HCT116 (cell line): ENCODE measurements at regions not wholly inside any gene's neighbourhood (a gene's known extent, or its start where the extent isn't known, plus 50 kb on each side); places are given as distances from the start of the nearest gene placed in this dataset.

Source experiments
- ATAC-seq: fragments of 200-7000 bp; cut with Tn5 transposase; 2 replicates; pipeline ENCODE4 v1.9.1; 2020; ENCODE audit warnings: mild to moderate bottlenecking, moderate library complexity
- BruUV-seq: library from RNA; stranded (reverse); fragments of 400-500 nt; replicated peaks from 2 replicates; lab custom pipeline; 2021; lab: Mats Ljungman, UMichigan
- CTCF ChIA-PET: fragments of 300-600 bp; sonication (Branson Sonifier 250); formaldehyde crosslinking; loops from one replicate; lab custom pipeline; 2021; ENCODE audit warnings: antibody characterized with exemption; lab: Charles Lee
- POLR2A ChIA-PET: fragments of 300-600, 350-600 bp; sonication (Branson Sonifier 250); formaldehyde crosslinking; loops from one replicate; lab custom pipeline; 2021; ENCODE audit warnings: antibody characterized with exemption; lab: Charles Lee
- RAD21 ChIA-PET, 2 experiments: fragments of 300-600 bp; sonication (Branson Sonifier 250); formaldehyde crosslinking; loops; one replicate each; lab custom pipeline; 2023; ENCODE audit warnings: low total read pairs in 2 of 2; ENCODE audit not compliant: uncharacterized antibody in 2 of 2, unreplicated experiment in 2 of 2, low non-redundant PET in 1 of 2; lab: Charles Lee
- DNase-seq: peaks from one replicate; pipeline ENCODE4 v3.0.0-alpha.2; 2010; ENCODE audit warnings: low read depth, low spot score
- H2AFZ ChIP-seq: fragments of 200-600 bp; shearing (Covaris generic), sonication (generic); 2 replicates; pipeline ENCODE4 v1.6.1; 2017; ENCODE audit warnings: low read depth, mixed run types, mixed read lengths, antibody characterized with exemption, low read length; ENCODE audit not compliant: poor library complexity, severe bottlenecking
- H3K27ac ChIP-seq: 2 replicates; pipeline ENCODE4 v1.5.1; 2012; ENCODE audit warnings: low read depth, low read length
- H3K27me3 ChIP-seq: fragments of 200-600 bp; sonication (generic); 2 replicates; pipeline ENCODE4 v1.6.1; 2016; ENCODE audit warnings: mixed run types, low read length, mixed read lengths; ENCODE audit not compliant: insufficient read depth
- H3K36me3 ChIP-seq, 2 experiments: fragments of 200-500 bp in 1 of 2; fragments of 200-600 bp in 1 of 2; sonication (Bioruptor generic) in 1 of 2; sonication (generic) in 1 of 2; 2 replicates each; pipeline versions ENCODE4 v1.5.1 to v1.6.1; 2014 to 2016; ENCODE audit warnings: low read length in 2 of 2, inconsistent platforms in 1 of 2, mixed read lengths in 1 of 2, mixed run types in 1 of 2; ENCODE audit not compliant: insufficient read depth in 2 of 2, control insufficient read depth in 1 of 2
- H3K4me1 ChIP-seq, 2 experiments: fragments of 200-600 bp in 1 of 2; sonication (generic) in 1 of 2; 2 replicates each; pipeline versions ENCODE4 v1.5.1 to v1.6.1; 2012 to 2017; ENCODE audit warnings: low read length in 2 of 2, inconsistent platforms in 1 of 2, mild to moderate bottlenecking in 1 of 2, mixed read lengths in 1 of 2, mixed run types in 1 of 2, moderate library complexity in 1 of 2; ENCODE audit not compliant: insufficient read depth in 2 of 2, control insufficient read depth in 1 of 2
- H3K4me2 ChIP-seq: fragments of 200-600 bp; sonication (generic); 2 replicates; pipeline ENCODE4 v1.6.1; 2017; ENCODE audit warnings: mixed run types, low read length, mixed read lengths
- H3K4me3 ChIP-seq, 2 experiments: fragments of 200-600 bp in 1 of 2; sonication (generic) in 1 of 2; replicated peaks in 1 of 2; 2 replicates each; pipeline ENCODE4 v1.5.1; 2011 to 2016; ENCODE audit warnings: low read length in 2 of 2, control low read depth in 1 of 2, low read depth in 1 of 2, mild to moderate bottlenecking in 1 of 2, mixed read lengths in 1 of 2, mixed run types in 1 of 2
- H3K79me2 ChIP-seq: fragments of 200-600 bp; sonication (generic); 2 replicates; pipeline ENCODE4 v1.6.1; 2017; ENCODE audit warnings: mild to moderate bottlenecking, mixed run types, low read length, moderate library complexity, mixed read lengths; ENCODE audit not compliant: insufficient read depth
- H3K9ac ChIP-seq: fragments of 200-600 bp; sonication (generic); 2 replicates; pipeline ENCODE4 v1.6.1; 2016; ENCODE audit warnings: low read length, mixed read lengths
- H3K9me2 ChIP-seq: fragments of 200-600 bp; sonication (generic), shearing (Covaris generic); 2 replicates; pipeline ENCODE4 v1.6.1; 2017; ENCODE audit warnings: mixed run types, mild to moderate bottlenecking, moderate library complexity; ENCODE audit not compliant: insufficient read depth
- H3K9me3 ChIP-seq, 2 experiments: fragments of 200-500 bp in 1 of 2; fragments of 200-600 bp in 1 of 2; sonication (Bioruptor generic) in 1 of 2; sonication (generic) in 1 of 2; 2 replicates each; pipeline ENCODE4 v1.6.1; 2014 to 2017; ENCODE audit warnings: low read length in 2 of 2, mixed read lengths in 2 of 2, inconsistent platforms in 1 of 2, low read depth in 1 of 2, mild to moderate bottlenecking in 1 of 2, mixed run types in 1 of 2, moderate library complexity in 1 of 2; ENCODE audit not compliant: control insufficient read depth in 1 of 2, insufficient read depth in 1 of 2
- H4K20me1 ChIP-seq: fragments of 200-600 bp; sonication (generic), shearing (Covaris generic); 2 replicates; pipeline ENCODE4 v1.6.1; 2017; ENCODE audit warnings: mixed run types, mild to moderate bottlenecking, moderate library complexity; ENCODE audit not compliant: insufficient read depth
- CEBPB ChIP-seq: IDR thresholded peaks from 2 replicates; pipeline ENCODE4 v1.6.1; 2012; ENCODE audit warnings: low read depth
- EGR1 ChIP-seq: IDR thresholded peaks from 2 replicates; pipeline ENCODE4 v1.6.1; 2012; ENCODE audit warnings: low read depth
- FOSL1 ChIP-seq: IDR thresholded peaks from 2 replicates; pipeline ENCODE4 v1.6.1; 2012; ENCODE audit warnings: low read depth
- POLR2A ChIP-seq: IDR thresholded peaks from 2 replicates; pipeline ENCODE4 v1.7.0; 2011; ENCODE audit warnings: borderline replicate concordance; ENCODE audit not compliant: insufficient read depth, insufficient read length; ENCODE audit errors: extremely low read depth
- POLR2AphosphoS5 ChIP-seq: IDR thresholded peaks from 2 replicates; pipeline ENCODE4 v1.6.1; 2011; ENCODE audit warnings: mild to moderate bottlenecking, low read depth, low read length, moderate library complexity
- REST ChIP-seq: IDR thresholded peaks from 2 replicates; pipeline ENCODE4 v1.6.1; 2012; ENCODE audit warnings: low read depth
- SP1 ChIP-seq: IDR thresholded peaks from 2 replicates; pipeline ENCODE4 v1.6.1; 2012; ENCODE audit warnings: low read depth
- SRF ChIP-seq: IDR thresholded peaks from 2 replicates; pipeline ENCODE4 v1.6.1; 2012; ENCODE audit warnings: low read depth
- TCF7L2 ChIP-seq: IDR thresholded peaks from 2 replicates; pipeline ENCODE4 v1.7.0; 2011; ENCODE audit warnings: borderline replicate concordance, inconsistent platforms; ENCODE audit not compliant: insufficient read depth, insufficient read length; ENCODE audit errors: extremely low read depth
- YY1 ChIP-seq: IDR thresholded peaks from 2 replicates; pipeline ENCODE4 v1.6.1; 2011; ENCODE audit warnings: low read length, low read depth, moderate library complexity, mild to moderate bottlenecking; ENCODE audit not compliant: insufficient replicate concordance; ENCODE audit errors: extremely low read depth
- ZBTB33 ChIP-seq: IDR thresholded peaks from 2 replicates; pipeline ENCODE4 v1.6.1; 2011; ENCODE audit warnings: mild to moderate bottlenecking, low read length, moderate library complexity; ENCODE audit not compliant: insufficient replicate concordance; ENCODE audit errors: extremely low read depth
- ZFX ChIP-seq: fragments of 450-650 bp; IDR thresholded peaks from 2 replicates; pipeline ENCODE4 v1.6.1; 2017
- ZNF274 ChIP-seq: fragments of 200-500 bp; sonication (Bioruptor generic); IDR thresholded peaks from 2 replicates; pipeline ENCODE4 v1.6.1; 2014; ENCODE audit warnings: mild to moderate bottlenecking, low read depth, low read length, inconsistent platforms
- intact Hi-C: fragments of 100-400 bp; cut with micrococcal nuclease; formaldehyde crosslinking; loops from 2 replicates; pipeline ENCODE4 v1.10.0; 2022

- H3K9me2 ChIP-seq, result no peaks in the 10 kb centered on the region
- TF ChIP-seq TCF7L2, result no peak
- TF ChIP-seq ZBTB33, result no peak
- no peak for TF ChIP-seq CEBPB
- no peak for TF ChIP-seq EGR1
- no peak overlapping the region for H3K9ac ChIP-seq
- DNase-seq (no peak), ATAC-seq (no peak)
- ChIA-PET POLR2A (no interaction called here), RAD21 (no interaction called here), CTCF (no interaction called here)
- no peaks in the 10 kb centered on the region for H4K20me1 ChIP-seq
- H3K4me1 ChIP-seq, result peaks cover 33 to 35% of the 10 kb centered on the region in 2 experiments
- intact Hi-C loops, result no loop called here
- no TSS peak for BruUV-seq
- peaks cover 0 to 14% of the 10 kb centered on the region in 2 experiments; a peak in 1 of 4 replicates for H3K9me3 ChIP-seq
- H3K79me2 ChIP-seq, result no peaks in the 10 kb centered on the region
- no peaks in the 10 kb centered on the region for H3K27me3 ChIP-seq
- peak overlapping the region; percentile 22 for H2AFZ ChIP-seq
- H3K36me3 ChIP-seq, result no peaks in the 10 kb centered on the region
- no peak overlapping the region for H3K27ac ChIP-seq
- H3K4me3 ChIP-seq, result no peak overlapping the region
- H3K4me2 ChIP-seq, result no peak overlapping the region
Measured at GRCh38 chr12:98406378-98406777, 109.0 kb upstream of the TMPO start.

GRCh38 chr12:98408681-98409080, 106.7 kb upstream of the TMPO start:
- intact Hi-C loops, result no loop called here
- H3K79me2 ChIP-seq, result no peaks in the 10 kb centered on the region
- H3K4me2 ChIP-seq, result no peak overlapping the region
- H3K9me2 ChIP-seq, result no peaks in the 10 kb centered on the region
- H3K36me3 ChIP-seq, result no peaks in the 10 kb centered on the region
- POLR2A ChIA-PET, result no interaction called here
- CTCF ChIA-PET, result no interaction called here
- no peaks in the 10 kb centered on the region for H4K20me1 ChIP-seq
- RAD21 ChIA-PET, result no interaction called here
- H3K27me3 ChIP-seq, result no peaks in the 10 kb centered on the region
- no peak overlapping the region for H3K27ac ChIP-seq
- ATAC-seq (no peak), DNase-seq (no peak)
- H3K9me3 ChIP-seq, result peaks cover 0 to 14% of the 10 kb centered on the region in 2 experiments; a peak in 1 of 4 replicates
- H2AFZ ChIP-seq, result no peak overlapping the region
- no peak overlapping the region for H3K9ac ChIP-seq
- no TSS peak for BruUV-seq
- peaks cover 12 to 15% of the 10 kb centered on the region in 2 experiments for H3K4me1 ChIP-seq
- no peak overlapping the region for H3K4me3 ChIP-seq
- TF ChIP-seq REST (no peak), ZFX (no peak), FOSL1 (no peak), SRF (no peak), ZBTB33 (no peak), YY1 (no peak), ZNF274 (no peak), POLR2A (no peak), EGR1 (no peak), SP1 (no peak), POLR2AphosphoS5 (no peak), CEBPB (no peak)
